Mesodermal cell (in vitro differentiated cells): ENCODE measurements at regions not wholly inside any gene's neighbourhood (a gene's known extent, or its start where the extent isn't known, plus 50 kb on each side); places are given as distances from the start of the nearest gene placed in this dataset.
"Not testable (repeated sequence)": the region's sequence is repeated elsewhere in the genome, so short reads cannot be mapped to it uniquely, and the experiment has no call there.

Source experiments
- H3K27ac ChIP-seq: 2 replicates; pipeline ENCODE4 v1.7.0; 2013; ENCODE audit warnings: mild to moderate bottlenecking, low read depth, low read length, moderate library complexity; ENCODE audit not compliant: severe bottlenecking
- H3K36me3 ChIP-seq: 2 replicates; pipeline ENCODE4 v1.7.1; 2013; ENCODE audit warnings: mild to moderate bottlenecking, low read length, moderate library complexity; ENCODE audit not compliant: control insufficient read depth, insufficient read depth
- H3K4me1 ChIP-seq: one replicate; pipeline ENCODE4 v1.7.1; 2013; ENCODE audit warnings: mild to moderate bottlenecking, low read length; ENCODE audit not compliant: insufficient read depth, control insufficient read depth, poor library complexity, severe bottlenecking
- H3K4me3 ChIP-seq: 2 replicates; pipeline ENCODE4 v1.7.0; 2013; ENCODE audit warnings: low read length, control low read depth, mild to moderate bottlenecking; ENCODE audit not compliant: insufficient read depth, poor library complexity, severe bottlenecking; ENCODE audit errors: extremely low read depth
- H3K9me3 ChIP-seq: 2 replicates; pipeline ENCODE4 v1.7.1; 2013; ENCODE audit warnings: mild to moderate bottlenecking, low read length, moderate library complexity; ENCODE audit not compliant: control insufficient read depth
- WGBS, 2 experiments: methylation state at CpG; one replicate each; pipeline ENCODE4 v1.1.5; 2013; ENCODE audit warnings: missing lambda C conversion rate in 2 of 2; ENCODE audit not compliant: insufficient coverage in 2 of 2; 5-methylcytosine and 5-hydroxymethylcytosine counted together

- H3K9me3 ChIP-seq = peaks cover 41% of the 10 kb centered on the region
- WGBS, 2 experiments = 0 to 21% methylated on average over 1 to 3 of the region's 6 CpGs
- not testable (repeated sequence) for H3K27ac ChIP-seq, H3K4me1 ChIP-seq, H3K36me3 ChIP-seq, H3K4me3 ChIP-seq
These were observed 100.8 kb downstream of the ALG10 start for GRCh38 chr12:34123092-34123491.

DNA sequence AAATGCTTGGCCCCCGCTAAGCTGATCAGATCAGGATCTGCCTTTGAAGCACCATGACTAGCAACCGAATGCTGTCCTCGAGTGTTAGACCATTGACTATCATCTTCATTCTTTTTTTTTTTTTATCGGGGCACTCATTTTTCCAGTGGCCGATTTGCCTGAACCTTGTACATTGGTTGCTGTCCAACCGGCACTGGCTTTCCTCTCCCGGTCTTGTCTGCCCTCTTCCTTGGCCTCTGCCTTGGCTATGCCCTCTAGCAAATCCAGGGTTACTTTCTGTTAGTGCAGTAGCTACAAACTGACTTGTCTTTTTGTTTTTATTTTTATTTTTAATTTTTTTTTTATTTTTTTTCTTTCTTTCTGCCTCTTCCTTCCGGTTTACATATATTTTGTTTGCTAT, 102.3 kb downstream of the ALG10 start:
- H3K9me3 ChIP-seq = peaks cover 32% of the 10 kb centered on the region
- whole genome bisulfite sequencing, 2 experiments = 79 to 82% methylated on average over 7 of the region's 8 CpGs

GRCh38 chr12:34126239-34126641, 103.9 kb downstream of the ALG10 start:
- WGBS, 2 experiments = 68 to 77% methylated on average over 8 to 9 of the region's 9 CpGs
- Histone ChIP-seq H3K4me3 (no peak overlapping the region), H3K9me3 (peaks cover 25% of the 10 kb centered on the region), H3K27ac (no peak overlapping the region), H3K4me1 (no peaks in the 10 kb centered on the region), H3K36me3 (no peaks in the 10 kb centered on the region)

More for the DNA sequence above, 102.3 kb downstream of the ALG10 start:
- Histone ChIP-seq H3K36me3 (no peaks in the 10 kb centered on the region), H3K4me3 (no peak overlapping the region), H3K4me1 (no peaks in the 10 kb centered on the region), H3K27ac (no peak overlapping the region)

DNA sequence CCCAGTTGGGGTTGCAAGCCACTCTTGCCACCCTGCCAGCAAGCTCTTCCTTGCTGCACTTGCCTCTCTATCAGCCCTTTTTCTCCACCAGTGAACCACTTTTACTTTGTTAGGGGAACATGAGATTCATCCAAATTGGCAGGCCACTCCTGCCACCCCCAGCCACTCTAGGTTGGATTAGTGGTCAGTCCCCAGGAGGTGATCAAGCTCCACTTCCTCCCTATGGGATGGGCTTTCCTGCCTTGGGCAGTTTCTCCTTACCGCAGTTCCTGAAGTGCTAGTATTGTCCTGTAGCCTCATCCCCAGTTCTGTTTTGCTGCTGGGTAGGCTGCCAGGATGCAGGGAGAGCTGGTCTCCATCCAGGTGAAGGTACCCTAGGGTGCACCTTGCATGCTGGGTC, 104.5 kb downstream of the ALG10 start:
- Histone ChIP-seq H3K4me3 (no peak overlapping the region), H3K27ac (no peak overlapping the region), H3K36me3 (no peaks in the 10 kb centered on the region), H3K4me1 (no peaks in the 10 kb centered on the region), H3K9me3 (peaks cover 27% of the 10 kb centered on the region)
- WGBS, 2 experiments = 86 to 91% methylated on average over 1 of the region's 1 CpG

DNA sequence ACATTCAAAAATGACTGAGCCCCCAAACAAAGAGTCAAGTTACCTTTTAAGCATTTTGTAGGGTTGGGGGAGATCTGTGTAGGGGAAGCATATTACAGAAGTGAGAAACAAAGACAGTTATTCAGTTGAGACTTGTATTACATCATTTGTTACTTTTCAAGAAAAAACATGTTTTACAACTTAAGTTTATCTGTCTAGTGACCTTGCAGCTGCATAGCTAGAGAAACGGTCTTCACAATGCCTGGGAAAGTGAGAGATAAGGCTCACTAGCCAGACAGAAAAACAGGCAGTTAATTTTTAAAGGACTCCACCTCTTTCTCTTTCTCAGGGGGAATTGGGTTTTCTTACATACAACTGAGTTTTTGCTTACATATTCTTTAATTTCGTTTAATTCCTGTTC, 105.1 kb downstream of the ALG10 start:
- H3K9me3 ChIP-seq = peaks cover 27% of the 10 kb centered on the region
- not testable (repeated sequence) for H3K27ac ChIP-seq, H3K4me1 ChIP-seq, H3K36me3 ChIP-seq, H3K4me3 ChIP-seq
- WGBS, 2 experiments = no CpG with 5 or more reads among the region's 2 CpGs

GRCh38 chr12:34142430-34142829, 120.1 kb downstream of the ALG10 start:
- H3K27ac ChIP-seq = no peak overlapping the region
- H3K4me1 ChIP-seq = no peaks in the 10 kb centered on the region
- no peaks in the 10 kb centered on the region for H3K36me3 ChIP-seq
- WGBS, 2 experiments = 71 to 85% methylated on average over 7 to 10 of the region's 11 CpGs
- no peak overlapping the region for H3K4me3 ChIP-seq
- peaks cover 15% of the 10 kb centered on the region for H3K9me3 ChIP-seq

GRCh38 chr12:34151019-34151418, 128.7 kb downstream of the ALG10 start:
- Histone ChIP-seq H3K36me3 (no peaks in the 10 kb centered on the region), H3K9me3 (peaks cover 42% of the 10 kb centered on the region), H3K4me3 (no peak overlapping the region), H3K27ac (no peak overlapping the region), H3K4me1 (no peaks in the 10 kb centered on the region)

GRCh38 chr12:34163443-34163842, 141.1 kb downstream of the ALG10 start:
- Histone ChIP-seq H3K27ac (no peak overlapping the region), H3K4me3 (no peak overlapping the region), H3K9me3 (peaks cover 60% of the 10 kb centered on the region), H3K36me3 (no peaks in the 10 kb centered on the region), H3K4me1 (no peaks in the 10 kb centered on the region)
- no CpG with 5 or more reads among the region's 1 CpG for WGBS, 2 experiments

- H3K27ac ChIP-seq = no peak overlapping the region
- 90 to 92% methylated on average over 29 to 31 of the region's 41 CpGs for WGBS, 2 experiments
- H3K36me3 ChIP-seq = no peaks in the 10 kb centered on the region
- H3K4me3 ChIP-seq = no peak overlapping the region
- H3K9me3 ChIP-seq = peaks cover 57% of the 10 kb centered on the region
- H3K4me1 ChIP-seq = no peaks in the 10 kb centered on the region
These were observed 144.2 kb downstream of the ALG10 start for GRCh38 chr12:34166427-34167060.

GRCh38 chr12:34168507-34168906, 146.2 kb downstream of the ALG10 start:
- not testable (repeated sequence) for H3K4me1 ChIP-seq, H3K36me3 ChIP-seq, H3K4me3 ChIP-seq, H3K27ac ChIP-seq
- 100% methylated on average over 1 of the region's 1 CpG; no CpG with 5 or more reads in 1 of the 2 experiments for WGBS, 2 experiments
- peaks cover 43% of the 10 kb centered on the region for H3K9me3 ChIP-seq

GRCh38 chr12:34186492-34186891, 164.2 kb downstream of the ALG10 start:
- Histone ChIP-seq H3K9me3 (peaks cover 38% of the 10 kb centered on the region), H3K4me1 (no peaks in the 10 kb centered on the region)
- 44 to 67% methylated on average over 1 of the region's 2 CpGs for WGBS, 2 experiments

More at GRCh38 chr12:34186492-34186891, 164.2 kb downstream of the ALG10 start:
- Histone ChIP-seq H3K36me3 (no peaks in the 10 kb centered on the region), H3K27ac (no peak overlapping the region), H3K4me3 (no peak overlapping the region)
